T-helper 2 cell treated with Interferon-gamma antibody and Interleukin-4, amounts not matched to agents 5 μg/mL and 100 μg/mL, for 36 hours (primary cell): ENCODE measurements at regions not wholly inside any gene's neighbourhood (a gene's known extent, or its start where the extent isn't known, plus 50 kb on each side); places are given as distances from the start of the nearest gene placed in this dataset.

ENCODE experiments used
- DNase-seq: peaks from one replicate; pipeline ENCODE4 v3.0.0; 2021; ENCODE audit warnings: low spot score
- H3K27ac Mint-ChIP-seq: one replicate; pipeline ENCODE4 v1.8.0; 2021; ENCODE audit warnings: mild to moderate bottlenecking, mixed read lengths
- H3K27me3 Mint-ChIP-seq: one replicate; pipeline ENCODE4 v1.8.0; 2021; ENCODE audit warnings: low read depth, mixed read lengths
- H3K36me3 Mint-ChIP-seq: one replicate; pipeline ENCODE4 v1.8.0; 2021; ENCODE audit warnings: low read depth, mixed read lengths
- H3K4me1 Mint-ChIP-seq: one replicate; pipeline ENCODE4 v1.8.0; 2021; ENCODE audit warnings: low read depth, mixed read lengths
- H3K4me3 Mint-ChIP-seq: one replicate; pipeline ENCODE4 v1.8.0; 2022; ENCODE audit warnings: mild to moderate bottlenecking, moderate library complexity, mixed read lengths
- H3K9me3 Mint-ChIP-seq: one replicate; pipeline ENCODE4 v1.8.0; 2021; ENCODE audit warnings: mixed read lengths

DNA sequence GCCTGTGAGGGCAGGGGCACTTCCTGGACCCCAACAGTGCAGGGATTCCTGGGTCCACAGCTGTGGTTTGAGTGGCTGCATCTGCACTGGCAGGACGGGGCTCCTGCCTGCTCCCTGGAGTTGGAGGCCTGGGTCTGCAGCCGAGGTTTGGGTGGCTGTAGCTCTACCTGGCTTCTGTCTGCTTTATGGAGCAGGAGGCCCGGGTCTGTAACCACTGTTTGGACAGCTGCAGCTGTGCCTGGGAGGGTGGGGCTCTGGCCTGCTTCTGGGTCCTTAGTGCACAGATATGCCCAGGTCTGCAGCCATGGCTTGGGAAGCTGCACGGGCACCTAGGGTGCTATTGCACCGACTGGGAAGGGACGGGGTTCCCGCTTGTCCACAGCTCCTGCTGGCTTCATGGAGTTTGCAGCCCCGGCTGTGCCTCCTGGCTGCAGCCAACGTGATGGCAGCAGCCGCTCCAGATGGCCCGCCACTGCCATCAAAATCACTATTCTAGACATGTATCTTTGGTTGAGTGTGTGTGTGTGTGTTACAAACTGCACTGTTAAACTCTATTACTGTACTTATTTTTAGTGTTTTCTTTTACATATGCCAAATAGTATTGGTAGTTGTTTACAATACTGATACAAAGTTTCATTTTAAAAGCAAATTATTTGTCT is 412.3 kb upstream of the KIRREL3 start:
- no peak overlapping the region for H3K4me3 Mint-ChIP-seq
- H3K9me3 Mint-ChIP-seq: peaks cover 7% of the 10 kb centered on the region
- H3K36me3 Mint-ChIP-seq: no peaks in the 10 kb centered on the region
- H3K27me3 Mint-ChIP-seq: no peaks in the 10 kb centered on the region
- no peaks in the 10 kb centered on the region for H3K4me1 Mint-ChIP-seq
- no peak overlapping the region for H3K27ac Mint-ChIP-seq
- no peak for DNase-seq

DNA sequence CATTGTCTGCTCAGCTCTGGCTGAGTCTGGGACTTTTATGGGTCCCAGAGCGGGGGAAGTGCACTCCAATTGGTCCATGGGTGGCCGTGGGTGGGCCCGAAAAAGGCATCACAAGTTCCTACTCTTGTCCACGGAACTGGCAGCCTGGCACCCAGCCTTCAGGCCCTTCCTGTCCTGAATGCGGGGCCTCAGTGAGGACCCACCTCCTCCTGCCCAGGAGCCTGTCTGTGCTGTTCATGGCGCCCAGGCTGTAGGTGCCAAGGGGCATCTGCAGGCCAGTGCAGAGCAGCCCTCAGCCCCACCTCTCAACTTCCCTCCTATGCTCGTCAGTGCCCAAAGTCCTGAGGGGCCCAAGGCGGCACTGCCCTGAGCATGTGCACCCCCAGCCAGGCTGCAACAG is 411.7 kb upstream of the KIRREL3 start:
- H3K4me1 Mint-ChIP-seq: no peaks in the 10 kb centered on the region
- no peaks in the 10 kb centered on the region for H3K36me3 Mint-ChIP-seq
- H3K4me3 Mint-ChIP-seq: no peak overlapping the region
- no peaks in the 10 kb centered on the region for H3K27me3 Mint-ChIP-seq
- H3K9me3 Mint-ChIP-seq: peaks cover 7% of the 10 kb centered on the region
- DNase-seq: no peak
- H3K27ac Mint-ChIP-seq: no peak overlapping the region

DNA sequence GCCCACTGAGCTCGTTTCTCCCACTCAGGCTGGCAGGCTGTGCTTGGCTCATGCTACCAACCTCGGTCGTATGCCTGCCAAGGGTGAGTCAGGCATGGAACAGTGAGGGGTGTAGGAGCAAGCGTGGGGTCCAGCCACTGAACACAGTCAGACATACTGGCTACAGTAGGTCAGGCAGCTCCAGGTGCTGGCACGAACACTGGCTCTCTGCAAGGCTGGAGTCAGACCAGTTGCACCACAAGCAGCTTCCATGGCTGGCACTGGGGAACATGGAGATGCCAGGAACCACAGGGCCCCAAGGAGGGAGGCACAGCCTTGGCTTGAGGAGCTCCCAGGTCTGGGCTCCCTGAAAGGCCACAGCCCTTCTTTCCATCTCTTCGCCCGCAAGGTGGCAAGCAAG is 410.7 kb upstream of the KIRREL3 start:
- Mint-ChIP-seq H3K4me3 (no peak overlapping the region), H3K27ac (no peak overlapping the region), H3K4me1 (no peaks in the 10 kb centered on the region), H3K36me3 (no peaks in the 10 kb centered on the region), H3K9me3 (peaks cover 7% of the 10 kb centered on the region), H3K27me3 (no peaks in the 10 kb centered on the region)
- no peak for DNase-seq

DNA sequence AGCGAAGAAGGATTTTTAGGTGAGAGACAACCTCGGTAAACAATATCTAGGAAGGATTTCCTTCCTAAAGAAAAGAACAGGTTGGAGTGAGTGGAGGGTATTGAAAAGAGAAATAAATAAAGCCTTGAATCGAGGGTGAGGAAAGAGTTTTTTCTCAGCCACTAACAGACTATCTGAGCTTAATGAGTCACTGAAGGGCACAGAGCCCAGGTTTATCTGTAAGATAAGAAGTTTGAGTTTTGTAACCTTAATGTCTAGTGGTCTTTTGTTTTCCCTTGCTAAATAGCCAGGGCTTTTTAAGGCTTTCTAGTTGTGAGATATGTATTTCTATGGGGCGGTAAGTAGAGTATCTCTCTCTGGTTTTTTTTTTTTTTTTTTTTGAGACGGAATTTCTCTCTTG is 394.5 kb upstream of the KIRREL3 start:
- Mint-ChIP-seq H3K9me3 (peaks cover 6% of the 10 kb centered on the region), H3K36me3 (no peaks in the 10 kb centered on the region), H3K4me1 (no peaks in the 10 kb centered on the region), H3K4me3 (no peak overlapping the region), H3K27me3 (no peaks in the 10 kb centered on the region), H3K27ac (no peak overlapping the region)
- DNase-seq: no peak

DNA sequence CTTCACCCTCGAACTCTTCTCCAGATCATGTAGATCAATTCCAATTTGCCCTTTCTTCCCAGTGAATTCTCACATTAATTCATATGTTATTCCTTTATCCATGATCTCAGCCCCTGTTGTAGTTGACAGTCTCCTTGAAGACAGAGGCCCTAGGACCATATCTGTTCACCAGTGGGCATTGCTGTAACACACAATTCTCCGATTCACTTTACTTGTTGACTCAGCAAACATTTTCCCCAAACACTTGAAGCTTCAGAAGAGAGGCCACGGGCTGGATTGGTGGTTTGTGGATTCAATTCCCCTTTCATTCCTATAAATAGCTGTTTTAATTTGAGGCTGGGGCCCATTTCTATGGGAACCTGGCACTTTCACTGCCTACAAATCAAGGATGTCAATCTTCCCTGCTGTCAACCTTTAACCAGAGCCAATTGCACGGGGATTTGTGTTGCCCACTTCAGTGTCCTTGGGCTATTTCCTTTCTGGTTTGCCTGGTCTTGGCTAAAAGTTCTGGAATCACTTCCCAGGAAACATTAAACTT is 393.0 kb upstream of the KIRREL3 start:
- no peaks in the 10 kb centered on the region for H3K27me3 Mint-ChIP-seq
- H3K9me3 Mint-ChIP-seq: peaks cover 6% of the 10 kb centered on the region
- no peak overlapping the region for H3K4me3 Mint-ChIP-seq
- no peaks in the 10 kb centered on the region for H3K4me1 Mint-ChIP-seq
- DNase-seq: no peak
- H3K27ac Mint-ChIP-seq: no peak overlapping the region
- H3K36me3 Mint-ChIP-seq: no peaks in the 10 kb centered on the region

DNA sequence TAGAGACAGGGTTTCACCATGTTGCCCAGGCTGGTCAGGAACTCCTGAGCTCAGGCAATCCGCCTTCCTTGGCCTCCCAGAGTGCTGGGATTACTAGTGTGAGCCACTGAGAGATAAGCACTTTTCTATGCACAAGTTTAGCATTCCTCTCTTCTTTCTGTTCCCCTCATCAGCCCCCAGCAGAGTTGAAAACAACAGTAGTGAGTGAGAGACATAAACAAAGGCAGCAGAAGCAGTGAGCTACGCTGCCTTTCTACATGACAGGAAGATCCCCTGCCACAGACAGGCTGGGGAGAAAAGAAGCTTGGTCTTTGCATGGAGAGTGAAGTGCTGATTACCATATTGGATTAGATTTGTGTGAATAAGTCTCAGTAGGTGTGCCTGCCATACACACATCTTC is 392.0 kb upstream of the KIRREL3 start:
- Mint-ChIP-seq H3K27me3 (no peaks in the 10 kb centered on the region), H3K4me3 (no peak overlapping the region), H3K27ac (no peak overlapping the region), H3K36me3 (no peaks in the 10 kb centered on the region), H3K9me3 (peaks cover 6% of the 10 kb centered on the region), H3K4me1 (no peaks in the 10 kb centered on the region)
- no peak for DNase-seq

DNA sequence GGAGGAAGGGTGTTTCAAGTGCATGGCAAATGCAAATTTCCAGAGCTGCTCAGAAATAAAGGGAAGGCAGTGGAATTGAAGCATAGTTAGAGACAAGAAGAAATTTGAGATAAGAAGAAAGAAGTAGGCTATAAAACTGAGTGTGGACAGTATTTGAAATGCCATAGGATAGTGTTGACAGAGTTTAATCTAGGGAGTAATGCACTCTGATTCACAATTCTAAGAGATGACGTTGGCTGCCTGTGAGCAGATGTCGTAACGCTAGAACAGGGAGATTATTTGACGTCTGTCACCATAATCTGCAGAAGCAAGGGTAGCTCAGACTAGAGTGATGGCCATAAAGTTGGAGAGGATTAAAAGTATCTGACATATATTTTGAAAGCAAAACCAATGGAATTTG is 389.9 kb upstream of the KIRREL3 start:
- Mint-ChIP-seq H3K4me3 (no peak overlapping the region), H3K27ac (no peak overlapping the region), H3K27me3 (no peaks in the 10 kb centered on the region), H3K36me3 (no peaks in the 10 kb centered on the region), H3K9me3 (no peaks in the 10 kb centered on the region), H3K4me1 (no peaks in the 10 kb centered on the region)
- DNase-seq: no peak

DNA sequence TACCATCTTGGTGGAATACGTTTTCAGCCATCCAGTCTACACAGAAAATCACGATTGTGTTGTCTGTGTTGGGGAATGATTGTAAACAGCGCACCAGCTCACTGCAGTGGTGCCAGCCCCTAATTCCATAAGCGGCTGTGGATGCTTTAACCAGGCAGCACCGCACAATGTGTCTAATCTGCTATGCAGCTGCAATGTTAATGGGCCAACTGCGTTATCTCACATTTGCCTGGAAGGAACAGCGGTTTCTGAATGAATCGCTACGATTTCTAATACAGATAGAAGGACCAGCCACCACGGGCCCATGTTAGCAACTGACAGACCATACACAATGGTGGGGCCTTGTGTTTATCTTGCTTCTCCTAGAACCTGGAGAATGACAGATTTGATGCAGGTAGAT is 384.5 kb upstream of the KIRREL3 start:
- no peak for DNase-seq
- no peak overlapping the region for H3K27ac Mint-ChIP-seq
- H3K4me3 Mint-ChIP-seq: no peak overlapping the region
- H3K4me1 Mint-ChIP-seq: no peaks in the 10 kb centered on the region
- H3K36me3 Mint-ChIP-seq: no peaks in the 10 kb centered on the region
- no peaks in the 10 kb centered on the region for H3K9me3 Mint-ChIP-seq
- H3K27me3 Mint-ChIP-seq: no peaks in the 10 kb centered on the region

DNA sequence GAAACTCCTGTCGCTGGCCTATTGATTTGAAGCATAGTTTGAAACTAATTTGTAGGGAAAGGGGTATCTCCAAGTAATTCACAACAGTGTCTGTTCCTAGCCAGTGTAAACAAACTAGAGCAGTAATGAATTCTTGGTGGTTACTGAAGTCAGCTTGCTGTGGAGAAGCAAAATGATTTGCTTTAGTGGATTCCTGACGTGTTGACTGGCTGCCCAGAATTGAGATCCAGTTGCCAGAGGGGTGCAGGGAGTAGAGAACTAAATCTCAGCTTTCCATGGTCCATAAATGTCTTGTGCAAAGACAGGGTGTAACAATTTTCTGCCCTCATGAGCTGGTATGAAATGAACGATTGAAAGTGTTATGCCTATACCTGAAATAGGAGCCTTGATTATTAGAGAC is 382.5 kb upstream of the KIRREL3 start:
- Mint-ChIP-seq H3K36me3 (no peaks in the 10 kb centered on the region), H3K4me3 (no peak overlapping the region), H3K9me3 (no peaks in the 10 kb centered on the region)

DNA sequence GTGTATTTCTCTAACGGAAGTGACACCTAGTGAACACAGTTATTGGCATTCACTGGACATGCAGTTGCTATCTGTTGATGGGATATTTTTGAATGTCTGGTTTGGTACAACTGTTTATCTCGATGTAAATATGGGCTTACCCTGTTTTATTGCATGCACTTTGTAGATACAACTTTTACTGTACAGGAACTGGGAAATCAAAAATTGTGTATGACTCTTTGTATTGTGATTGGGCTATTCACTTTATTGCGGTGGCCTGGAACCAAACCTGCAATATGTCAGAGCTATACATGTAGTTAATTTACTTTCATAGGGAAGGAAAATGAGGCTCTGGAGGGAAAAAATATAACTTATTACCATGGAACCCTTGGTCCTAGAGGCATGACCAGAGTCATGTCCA is 380.7 kb upstream of the KIRREL3 start:
- H3K27me3 Mint-ChIP-seq: no peaks in the 10 kb centered on the region
- H3K4me3 Mint-ChIP-seq: no peak overlapping the region
- H3K36me3 Mint-ChIP-seq: no peaks in the 10 kb centered on the region
- no peaks in the 10 kb centered on the region for H3K4me1 Mint-ChIP-seq
- DNase-seq: no peak
- H3K9me3 Mint-ChIP-seq: no peaks in the 10 kb centered on the region
- no peak overlapping the region for H3K27ac Mint-ChIP-seq

More for the DNA sequence above, 382.5 kb upstream of the KIRREL3 start:
- Mint-ChIP-seq H3K27me3 (no peaks in the 10 kb centered on the region), H3K4me1 (no peaks in the 10 kb centered on the region), H3K27ac (no peak overlapping the region)
- DNase-seq: no peak

DNA sequence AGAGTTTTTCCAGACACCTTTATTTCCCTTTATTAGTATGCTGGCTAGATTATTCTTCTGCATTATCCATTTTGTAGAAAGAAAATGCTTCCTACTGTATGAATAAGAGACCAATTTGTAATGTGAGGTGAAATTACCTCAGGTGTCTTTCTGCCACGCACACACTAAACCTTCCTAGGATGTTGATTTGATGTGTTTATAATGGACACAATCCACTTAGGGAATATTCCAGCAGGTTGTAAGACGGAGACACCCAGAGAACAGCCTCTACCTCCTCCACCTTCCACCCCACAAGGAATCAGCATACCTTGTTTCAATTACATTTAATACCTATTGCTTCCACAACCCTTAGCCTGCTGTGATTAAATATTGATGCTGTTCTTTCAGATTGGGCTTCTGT is 379.1 kb upstream of the KIRREL3 start:
- no peaks in the 10 kb centered on the region for H3K9me3 Mint-ChIP-seq
- H3K27me3 Mint-ChIP-seq: no peaks in the 10 kb centered on the region
- DNase-seq: no peak
- H3K4me3 Mint-ChIP-seq: no peak overlapping the region
- H3K4me1 Mint-ChIP-seq: no peaks in the 10 kb centered on the region
- H3K27ac Mint-ChIP-seq: no peak overlapping the region
- H3K36me3 Mint-ChIP-seq: no peaks in the 10 kb centered on the region

DNA sequence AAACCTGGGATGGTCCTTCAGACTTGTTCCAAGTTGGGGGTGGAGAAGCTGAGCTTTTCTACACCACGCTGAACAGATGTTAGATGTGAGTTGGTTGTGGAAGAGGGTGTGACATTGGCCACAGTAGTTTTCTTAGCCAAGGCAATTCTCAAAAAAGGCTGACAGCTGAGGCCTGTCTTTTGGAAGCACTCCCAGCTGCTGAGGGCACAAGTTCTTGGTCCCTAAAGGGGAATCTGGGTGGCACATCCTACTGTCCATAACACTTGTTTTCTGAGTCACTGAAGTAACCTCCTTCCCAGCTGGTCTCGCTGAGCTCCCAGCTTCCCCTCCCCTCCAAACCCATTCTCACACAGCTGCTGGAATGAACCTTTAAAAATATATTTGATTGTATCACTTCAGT is 375.7 kb upstream of the KIRREL3 start:
- DNase-seq: no peak
- Mint-ChIP-seq H3K27me3 (no peaks in the 10 kb centered on the region), H3K36me3 (no peaks in the 10 kb centered on the region), H3K4me1 (no peaks in the 10 kb centered on the region), H3K4me3 (no peak overlapping the region), H3K27ac (no peak overlapping the region), H3K9me3 (no peaks in the 10 kb centered on the region)

DNA sequence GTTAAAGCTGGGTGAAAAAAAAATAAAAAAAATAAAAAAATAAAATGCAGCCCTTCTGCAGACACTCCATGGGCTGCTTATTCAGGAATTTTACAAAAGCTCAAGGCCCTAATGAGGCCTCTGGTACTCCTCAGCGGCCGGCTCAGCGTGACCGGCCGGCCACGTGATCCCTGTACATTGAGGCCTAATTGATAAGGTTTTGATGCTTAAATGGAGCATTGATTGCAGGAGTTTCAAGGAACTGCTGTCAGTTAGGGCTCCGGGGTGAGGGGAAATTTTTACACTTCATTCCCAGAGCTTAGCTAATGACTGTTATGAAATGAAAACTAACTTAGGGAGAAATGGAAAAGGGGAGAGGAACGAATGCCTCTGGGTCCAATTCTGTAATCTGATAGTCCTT is 368.8 kb upstream of the KIRREL3 start:
- Mint-ChIP-seq H3K4me1 (no peaks in the 10 kb centered on the region), H3K9me3 (no peaks in the 10 kb centered on the region), H3K27ac (no peak overlapping the region)

DNA sequence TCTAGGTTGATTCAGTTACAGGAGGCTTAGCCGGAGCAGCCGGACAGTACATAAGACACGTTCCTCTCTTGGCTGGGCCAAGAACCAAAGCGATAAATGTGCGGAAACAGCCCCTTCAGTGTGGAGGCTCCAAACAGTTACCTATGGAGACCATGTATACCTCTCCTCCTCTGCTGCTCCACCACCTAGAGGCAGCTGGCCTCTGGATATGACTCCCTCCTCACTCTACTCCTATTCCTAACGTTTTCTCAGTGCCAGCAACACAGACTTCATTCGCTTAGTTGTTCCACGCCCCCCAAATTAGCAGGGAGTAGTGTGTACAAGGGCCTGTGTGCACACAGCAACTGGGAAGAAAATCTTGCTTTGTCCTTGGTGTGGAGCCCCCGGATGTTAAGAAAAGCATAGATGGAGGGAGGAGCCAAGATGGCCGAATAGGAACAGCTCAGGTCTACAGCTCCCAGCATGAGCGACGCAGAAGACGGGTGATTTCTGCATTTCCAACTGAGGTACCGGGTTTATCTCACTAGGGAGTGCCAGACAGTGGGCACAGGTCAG is 362.3 kb upstream of the KIRREL3 start:
- Mint-ChIP-seq H3K4me1 (no peaks in the 10 kb centered on the region), H3K27ac (no peak overlapping the region), H3K27me3 (no peaks in the 10 kb centered on the region), H3K4me3 (no peak overlapping the region), H3K9me3 (no peaks in the 10 kb centered on the region), H3K36me3 (no peaks in the 10 kb centered on the region)
- DNase-seq: no peak

More for the DNA sequence above, 368.8 kb upstream of the KIRREL3 start:
- no peak overlapping the region for H3K4me3 Mint-ChIP-seq
- no peaks in the 10 kb centered on the region for H3K27me3 Mint-ChIP-seq
- DNase-seq: no peak
- H3K36me3 Mint-ChIP-seq: no peaks in the 10 kb centered on the region

DNA sequence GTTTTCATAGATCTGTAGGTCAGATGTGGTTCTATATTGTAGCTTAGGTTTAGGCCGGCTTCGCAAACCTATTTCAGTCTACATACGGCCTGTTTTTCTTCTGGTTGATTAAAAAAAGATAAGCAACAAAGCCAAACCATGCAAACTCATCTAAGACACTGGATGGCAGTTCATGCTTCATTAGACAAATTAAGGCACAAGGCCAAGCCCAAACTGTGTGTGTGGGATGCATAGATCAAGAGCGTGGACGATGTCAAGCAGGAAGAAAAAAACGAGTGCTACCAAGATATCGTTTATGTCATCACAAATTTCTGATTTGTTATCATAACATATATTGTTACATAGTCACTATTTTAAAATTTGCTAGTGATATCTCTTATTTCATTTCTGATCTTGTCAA is 357.6 kb upstream of the KIRREL3 start:
- DNase-seq: no peak
- no peak overlapping the region for H3K27ac Mint-ChIP-seq
- H3K4me1 Mint-ChIP-seq: no peaks in the 10 kb centered on the region
- no peaks in the 10 kb centered on the region for H3K9me3 Mint-ChIP-seq
- H3K27me3 Mint-ChIP-seq: no peaks in the 10 kb centered on the region
- H3K4me3 Mint-ChIP-seq: no peak overlapping the region
- H3K36me3 Mint-ChIP-seq: no peaks in the 10 kb centered on the region
